Hematopoietic multipotent progenitor cell treated with erythropoietin and hydrocortisone succinate and interleukin-3 and kit ligand, for 8 days (in vitro differentiated cells): ENCODE measurements at regions not wholly inside any gene's neighbourhood (a gene's known extent, or its start where the extent isn't known, plus 50 kb on each side); places are given as distances from the start of the nearest gene placed in this dataset.

Source experiments
- DNase-seq: peaks from one replicate; pipeline ENCODE4 v3.0.0-alpha.2; 2015

GRCh38 chr6:147621263-147621662, 112.8 kb downstream of the SAMD5 start:
- no peak for DNase-seq

GRCh38 chr6:147621961-147622360, 113.5 kb downstream of the SAMD5 start:
- no peak for DNase-seq

GRCh38 chr6:147624946-147625515, 116.5 kb downstream of the SAMD5 start:
- DNase-seq: no peak

GRCh38 chr6:147625946-147626345, 117.5 kb downstream of the SAMD5 start:
- no peak for DNase-seq

GRCh38 chr6:147627411-147627810, 118.9 kb downstream of the SAMD5 start:
- no peak for DNase-seq

- no peak for DNase-seq
These were observed 124.7 kb downstream of the SAMD5 start for GRCh38 chr6:147633191-147633590.

- DNase-seq: no peak
These were observed 129.2 kb downstream of the SAMD5 start for GRCh38 chr6:147637620-147638195.

GRCh38 chr6:147639279-147639678, 130.8 kb downstream of the SAMD5 start:
- DNase-seq: no peak

- DNase-seq: no peak
These were observed 132.1 kb downstream of the SAMD5 start for GRCh38 chr6:147640606-147641005.

GRCh38 chr6:147641511-147641910, 133.0 kb downstream of the SAMD5 start:
- no peak for DNase-seq

GRCh38 chr6:147642458-147642857, 134.0 kb downstream of the SAMD5 start:
- no peak for DNase-seq

GRCh38 chr6:147643341-147644200, 135.1 kb downstream of the SAMD5 start:
- DNase-seq: no peak

GRCh38 chr6:147648916-147649315, 140.4 kb downstream of the SAMD5 start:
- DNase-seq: no peak

- no peak for DNase-seq
These were observed 143.0 kb downstream of the SAMD5 start for GRCh38 chr6:147651249-147652063.

- DNase-seq: no peak
These were observed 145.1 kb downstream of the SAMD5 start for GRCh38 chr6:147653631-147654030.

- no peak for DNase-seq
These were observed 145.8 kb downstream of the SAMD5 start for GRCh38 chr6:147654103-147654845.

GRCh38 chr6:147660334-147661311, 152.1 kb downstream of the SAMD5 start:
- no peak for DNase-seq

- DNase-seq: no peak
These were observed 154.2 kb downstream of the SAMD5 start for GRCh38 chr6:147662646-147663045.

- no peak for DNase-seq
These were observed 155.6 kb downstream of the SAMD5 start for GRCh38 chr6:147664092-147664491.

- DNase-seq: no peak
These were observed 157.8 kb downstream of the SAMD5 start for GRCh38 chr6:147666255-147666654.

GRCh38 chr6:147667082-147667481, 158.6 kb downstream of the SAMD5 start:
- DNase-seq: no peak
